Kidney (tissue), 13 donors: ENCODE measurements at regions not wholly inside any gene's neighbourhood (a gene's known extent, or its start where the extent isn't known, plus 50 kb on each side); places are given as distances from the start of the nearest gene placed in this dataset.

Source experiments
- DNase-seq, 5 donors: peaks; one replicate each; pipeline ENCODE4 v3.0.0-alpha.2; 2013 to 2020
- FAIRE-seq: peaks from 2 replicates; lab custom pipeline; 2012; peaks lifted over from hg19 to GRCh38; lab: Jason Lieb, UNC
- H3K27ac ChIP-seq, 2 donors: one replicate each; pipeline ENCODE4 v1.7.0; 2013; ENCODE audit warnings: low read depth in 2 of 2, low read length in 2 of 2, inconsistent platforms in 1 of 2
- H3K27me3 ChIP-seq: one replicate; pipeline ENCODE4 v1.7.1; 2013; ENCODE audit warnings: low read length, inconsistent platforms; ENCODE audit not compliant: control insufficient read depth, insufficient read depth
- H3K36me3 ChIP-seq, 3 donors: one replicate each; pipeline versions ENCODE4 v1.7.0 to v1.7.1; 2013; ENCODE audit warnings: low read length in 3 of 3, control low read depth in 1 of 3, inconsistent platforms in 1 of 3; ENCODE audit not compliant: insufficient read depth in 3 of 3, control insufficient read depth in 2 of 3
- H3K4me1 ChIP-seq, 3 donors: one replicate each; pipeline versions ENCODE4 v1.7.0 to v1.7.1; 2013; ENCODE audit warnings: low read length in 3 of 3, inconsistent platforms in 1 of 3, low read depth in 1 of 3; ENCODE audit not compliant: control insufficient read depth in 2 of 3, insufficient read depth in 2 of 3
- H3K4me3 ChIP-seq, 3 donors: one replicate each; pipeline versions ENCODE4 v1.7.0 to v1.8.1; 2013; ENCODE audit warnings: low read length in 3 of 3, control low read depth in 1 of 3, inconsistent platforms in 1 of 3
- H3K9ac ChIP-seq, 3 donors: one replicate each; pipeline versions ENCODE4 v1.7.0 to v1.7.1; 2013; ENCODE audit warnings: low read length in 3 of 3, control low read depth in 1 of 3, inconsistent platforms in 1 of 3
- H3K9me3 ChIP-seq, 3 donors: one replicate each; pipeline versions ENCODE4 v1.7.0 to v1.7.1; 2013; ENCODE audit warnings: low read length in 3 of 3, control low read depth in 1 of 3, inconsistent platforms in 1 of 3; ENCODE audit not compliant: control insufficient read depth in 2 of 3, insufficient read depth in 1 of 3
- CTCF ChIP-seq: IDR thresholded peaks from 3 replicates; pipeline ENCODE4 v1.5.1; 2012; ENCODE audit warnings: mild to moderate bottlenecking, moderate library complexity, borderline replicate concordance; ENCODE audit not compliant: insufficient read depth; ENCODE audit errors: extremely low read depth
- intact Hi-C: fragments of 100-400 bp; cut with DNase I; formaldehyde crosslinking; loops from one replicate; pipeline ENCODE4 v1.11.1; 2022
- donor health status: control.
- donor health status: control.
- donor health status: control.
- donor health status: control.
- donor health status: control.
- donor health status: DM: yes; HTN: yes; CAD: no.
- donor health status: Normal renal cell carcinoma (clear cell type).

GRCh38 chr7:42699380-42700178 is 212.3 kb downstream of the C7orf25 start:
- intact Hi-C loops: no loop called here
- Histone ChIP-seq H3K9ac (no peak overlapping the region), H3K27me3 (no peaks in the 10 kb centered on the region), H3K4me3 (no peak overlapping the region), H3K36me3 (no peaks in the 10 kb centered on the region), H3K9me3 (no peaks in the 10 kb centered on the region), H3K4me1 (no peaks in the 10 kb centered on the region), H3K27ac (no peak overlapping the region)
- TF ChIP-seq CTCF: no peak
- FAIRE-seq (no peak), DNase-seq (no peak)

GRCh38 chr7:42698600-42699374 is 213.1 kb downstream of the C7orf25 start:
- Histone ChIP-seq H3K9me3 (no peaks in the 10 kb centered on the region), H3K9ac (no peak overlapping the region), H3K4me1 (no peaks in the 10 kb centered on the region), H3K27ac (no peak overlapping the region), H3K36me3 (no peaks in the 10 kb centered on the region), H3K4me3 (no peak overlapping the region), H3K27me3 (no peaks in the 10 kb centered on the region)
- TF ChIP-seq CTCF: no peak
- DNase-seq (no peak), FAIRE-seq (no peak)
- intact Hi-C loops: no loop called here

- no peak overlapping the region for H3K9ac ChIP-seq
- DNase-seq (peak in 2 of 5 donors; percentile 41 to 55), FAIRE-seq (no peak)
- no peak for TF ChIP-seq CTCF
- H3K27me3 ChIP-seq: no peaks in the 10 kb centered on the region
- H3K9me3 ChIP-seq: no peaks in the 10 kb centered on the region
- H3K27ac ChIP-seq: no peak overlapping the region
- H3K36me3 ChIP-seq: no peaks in the 10 kb centered on the region
- intact Hi-C loops: no loop called here
- H3K4me1 ChIP-seq: no peaks in the 10 kb centered on the region
- H3K4me3 ChIP-seq: no peak overlapping the region
Observed at GRCh38 chr7:42694894-42695507, 216.9 kb downstream of the C7orf25 start.
